ENCODE measurements at regions not wholly inside any gene's neighbourhood (a gene's known extent, or its start where the extent isn't known, plus 50 kb on each side); places are given as distances from the start of the nearest gene placed in this dataset.
"Not testable (repeated sequence)": the region's sequence is repeated elsewhere in the genome, so short reads cannot be mapped to it uniquely, and the experiment has no call there.

DNA sequence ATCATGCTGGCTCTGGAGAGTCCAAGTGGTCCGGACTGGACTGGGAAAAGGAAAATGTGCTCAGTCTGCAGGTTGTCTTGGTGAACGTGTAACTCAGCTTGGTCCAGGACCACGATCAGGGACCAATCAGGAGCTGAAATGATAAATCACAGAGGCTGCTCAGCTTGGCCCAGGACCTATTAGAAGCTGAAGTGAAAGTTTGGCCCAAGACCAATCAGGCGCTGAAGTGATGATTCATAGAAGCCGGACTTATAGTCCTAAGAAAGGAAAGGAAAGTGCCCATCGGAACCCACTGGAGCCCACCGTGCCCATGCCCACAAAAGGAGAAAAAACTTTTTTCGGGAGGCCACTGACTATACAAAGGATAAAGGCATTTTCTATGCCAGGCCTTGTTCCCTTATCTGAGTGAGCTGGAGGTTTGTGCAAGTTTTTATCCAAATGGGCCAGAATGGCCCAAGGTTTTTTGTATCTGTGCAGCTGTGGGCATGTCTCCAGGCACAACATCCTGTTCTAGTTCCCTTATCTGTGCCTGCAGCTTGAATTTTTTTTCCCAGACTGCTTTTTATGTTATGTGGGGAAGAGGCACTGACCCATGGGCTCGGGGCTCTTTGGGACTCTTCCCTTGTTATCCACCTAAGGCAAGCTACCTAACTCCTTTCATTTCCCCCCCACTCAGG is 194.4 kb downstream of the FAM133A start:
- DNase-seq (ENCODE audit: low spot score) (no peak), ATAC-seq (ENCODE audit: insufficient number of reproducible peaks, low FRiP score, low read depth) (no peak)
- TF ChIP-seq, protein P1, sequence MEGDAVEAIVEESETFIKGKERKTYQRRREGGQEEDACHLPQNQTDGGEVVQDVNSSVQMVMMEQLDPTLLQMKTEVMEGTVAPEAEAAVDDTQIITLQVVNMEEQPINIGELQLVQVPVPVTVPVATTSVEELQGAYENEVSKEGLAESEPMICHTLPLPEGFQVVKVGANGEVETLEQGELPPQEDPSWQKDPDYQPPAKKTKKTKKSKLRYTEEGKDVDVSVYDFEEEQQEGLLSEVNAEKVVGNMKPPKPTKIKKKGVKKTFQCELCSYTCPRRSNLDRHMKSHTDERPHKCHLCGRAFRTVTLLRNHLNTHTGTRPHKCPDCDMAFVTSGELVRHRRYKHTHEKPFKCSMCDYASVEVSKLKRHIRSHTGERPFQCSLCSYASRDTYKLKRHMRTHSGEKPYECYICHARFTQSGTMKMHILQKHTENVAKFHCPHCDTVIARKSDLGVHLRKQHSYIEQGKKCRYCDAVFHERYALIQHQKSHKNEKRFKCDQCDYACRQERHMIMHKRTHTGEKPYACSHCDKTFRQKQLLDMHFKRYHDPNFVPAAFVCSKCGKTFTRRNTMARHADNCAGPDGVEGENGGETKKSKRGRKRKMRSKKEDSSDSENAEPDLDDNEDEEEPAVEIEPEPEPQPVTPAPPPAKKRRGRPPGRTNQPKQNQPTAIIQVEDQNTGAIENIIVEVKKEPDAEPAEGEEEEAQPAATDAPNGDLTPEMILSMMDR (IDR thresholded peaks at IDR 0.05): no peak
- H3K36me3 ChIP-seq: no peaks in the 10 kb centered on the region
- H3K4me3 ChIP-seq: peak overlapping the region; percentile 54
- H3K27ac ChIP-seq: no peak overlapping the region
- H3K27me3 ChIP-seq (replicated peaks; ENCODE audit: insufficient read depth): no peaks in the 10 kb centered on the region
- no peaks in the 10 kb centered on the region for H3K4me1 ChIP-seq (ENCODE audit: control insufficient read depth in 1 of 2, low read depth in 2 of 2)
- H3K9me3 ChIP-seq: no peaks in the 10 kb centered on the region

DNA sequence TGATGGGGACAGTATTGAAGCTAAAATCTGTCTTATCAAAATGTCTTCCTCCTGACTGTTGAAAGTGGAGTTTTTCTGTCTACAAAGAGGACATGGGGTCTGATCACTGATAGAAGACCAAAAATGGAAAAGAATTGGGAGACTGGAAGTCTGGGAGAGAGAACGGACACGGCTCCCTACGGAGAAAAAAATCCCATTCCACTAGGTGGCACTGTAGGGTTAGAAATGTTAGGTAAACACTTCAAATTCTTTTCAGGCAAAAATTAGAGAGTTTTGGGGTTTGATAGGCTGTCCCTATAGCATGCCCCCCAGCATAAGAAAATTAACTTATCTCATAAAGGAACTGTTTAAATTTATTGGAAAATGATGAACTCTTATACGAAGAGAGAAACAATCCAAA is 200.5 kb downstream of the FAM133A start:
- H3K4me1 ChIP-seq (ENCODE audit: control insufficient read depth in 1 of 2, low read depth in 2 of 2): no peaks in the 10 kb centered on the region
- no peak overlapping the region for H3K4me3 ChIP-seq
- H3K27me3 ChIP-seq (replicated peaks; ENCODE audit: insufficient read depth): no peaks in the 10 kb centered on the region
- H3K36me3 ChIP-seq: no peaks in the 10 kb centered on the region
- no peak overlapping the region for H3K27ac ChIP-seq
- no peak for DNase-seq (ENCODE audit: low spot score)
- no peaks in the 10 kb centered on the region for H3K9me3 ChIP-seq
- TF ChIP-seq, protein P1 (IDR thresholded peaks at IDR 0.05): no peak
- no peak for ATAC-seq (ENCODE audit: insufficient number of reproducible peaks, low FRiP score, low read depth)

DNA sequence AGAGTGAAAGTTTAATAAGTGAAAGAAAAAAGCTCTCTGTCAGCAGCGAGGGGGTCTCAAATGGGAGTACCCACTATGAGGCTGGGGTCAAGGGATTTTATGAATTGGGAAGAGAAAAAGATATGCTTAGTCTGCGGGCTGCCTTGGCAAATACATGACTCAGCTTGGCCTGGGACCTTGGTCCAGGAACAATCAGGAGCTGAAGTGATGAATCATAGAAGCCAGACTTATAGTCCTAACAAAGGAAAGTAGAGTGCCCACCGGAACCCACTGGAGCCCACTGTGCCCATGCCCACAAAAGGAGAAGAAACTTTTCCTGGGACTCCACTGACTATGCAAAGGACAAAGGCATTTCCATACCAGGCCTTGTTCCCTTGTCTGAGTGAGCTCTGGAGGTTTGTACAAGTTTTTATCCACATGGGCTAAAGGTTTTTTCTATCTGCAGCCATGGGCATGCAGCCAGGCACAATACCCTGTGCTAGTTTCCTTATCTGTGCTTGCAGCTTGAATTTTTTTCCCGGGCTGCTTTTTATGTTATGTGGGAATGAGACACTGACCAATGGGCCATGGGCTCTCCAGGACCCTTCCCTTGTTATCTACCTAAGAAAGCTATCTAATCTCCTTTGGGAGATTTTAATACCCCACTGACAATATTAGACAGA is 201.7 kb downstream of the FAM133A start:
- no peak overlapping the region for H3K4me3 ChIP-seq
- H3K9me3 ChIP-seq: no peaks in the 10 kb centered on the region
- no peak for DNase-seq (ENCODE audit: low spot score)
- H3K36me3 ChIP-seq: no peaks in the 10 kb centered on the region
- H3K27me3 ChIP-seq (replicated peaks; ENCODE audit: insufficient read depth): no peaks in the 10 kb centered on the region
- TF ChIP-seq, protein P1 (IDR thresholded peaks at IDR 0.05): no peak
- no peak overlapping the region for H3K27ac ChIP-seq
- H3K4me1 ChIP-seq (ENCODE audit: control insufficient read depth in 1 of 2, low read depth in 2 of 2): no peaks in the 10 kb centered on the region
- no peak for ATAC-seq (ENCODE audit: insufficient number of reproducible peaks, low FRiP score, low read depth)

- not testable (repeated sequence) for H3K4me1 ChIP-seq (ENCODE audit: control insufficient read depth in 1 of 2, low read depth in 2 of 2); H3K36me3 ChIP-seq; DNase-seq (ENCODE audit: low spot score); H3K27ac ChIP-seq; H3K4me3 ChIP-seq; H3K27me3 ChIP-seq (replicated peaks; ENCODE audit: insufficient read depth); ATAC-seq (ENCODE audit: insufficient number of reproducible peaks, low FRiP score, low read depth); H3K9me3 ChIP-seq
These were observed 247.0 kb downstream of the FAM133A start for GRCh38 chrX:93921041-93921440.

DNA sequence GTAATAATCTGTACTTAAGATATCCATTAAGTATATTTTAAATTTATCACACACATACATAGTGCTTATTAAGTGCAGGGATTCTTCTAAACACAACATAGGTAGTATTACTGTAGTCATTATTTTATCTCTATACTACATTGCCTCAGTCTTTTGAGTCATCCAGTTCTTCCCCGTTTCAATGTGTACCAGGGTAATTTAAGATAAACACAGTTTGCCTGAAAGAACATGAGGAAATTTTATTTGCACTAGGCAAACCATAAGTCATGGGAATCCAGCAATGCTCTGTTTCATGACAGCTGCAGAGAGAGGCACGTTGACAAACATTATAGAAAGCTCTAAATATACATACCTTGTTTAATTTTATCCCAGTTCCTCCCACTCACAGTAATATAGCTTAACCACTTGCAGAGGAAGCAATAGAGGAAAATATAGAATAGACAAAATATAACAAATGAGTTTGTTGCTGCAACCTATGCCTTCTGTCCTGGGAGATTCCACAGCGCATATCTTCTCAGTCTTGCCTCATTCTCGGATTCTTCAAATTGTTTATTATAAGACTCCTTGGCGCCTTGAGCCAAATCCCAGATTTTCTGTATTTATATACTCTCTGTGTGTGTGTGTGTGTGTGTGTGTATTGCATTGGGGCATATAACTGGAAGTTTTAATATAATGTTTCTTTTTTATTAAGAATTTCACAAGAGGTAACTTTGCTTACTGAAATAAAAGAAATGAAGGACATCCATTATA is 258.6 kb downstream of the FAM133A start:
- no peak overlapping the region for H3K27ac ChIP-seq
- no peak for ATAC-seq (ENCODE audit: insufficient number of reproducible peaks, low FRiP score, low read depth)

More for the DNA sequence above, 258.6 kb downstream of the FAM133A start:
- Histone ChIP-seq H3K4me1 (ENCODE audit: control insufficient read depth in 1 of 2, low read depth in 2 of 2) (no peaks in the 10 kb centered on the region), H3K4me3 (no peak overlapping the region), H3K36me3 (no peaks in the 10 kb centered on the region), H3K27me3 (replicated peaks; ENCODE audit: insufficient read depth) (no peaks in the 10 kb centered on the region), H3K9me3 (no peaks in the 10 kb centered on the region)
- TF ChIP-seq, protein P1 (IDR thresholded peaks at IDR 0.05): no peak
- no peak for DNase-seq (ENCODE audit: low spot score)
